ENCODE measurements at regions not wholly inside any gene's neighbourhood (a gene's known extent, or its start where the extent isn't known, plus 50 kb on each side); places are given as distances from the start of the nearest gene placed in this dataset.
A peak's percentile ranks its signal among the peaks of the same experiment; 100 is the strongest.

- DNase-seq (ENCODE audit: low read depth), result no peak
Observed at GRCh38 chr5:172569861-172570558, 71.1 kb upstream of the NEURL1B start.

DNA sequence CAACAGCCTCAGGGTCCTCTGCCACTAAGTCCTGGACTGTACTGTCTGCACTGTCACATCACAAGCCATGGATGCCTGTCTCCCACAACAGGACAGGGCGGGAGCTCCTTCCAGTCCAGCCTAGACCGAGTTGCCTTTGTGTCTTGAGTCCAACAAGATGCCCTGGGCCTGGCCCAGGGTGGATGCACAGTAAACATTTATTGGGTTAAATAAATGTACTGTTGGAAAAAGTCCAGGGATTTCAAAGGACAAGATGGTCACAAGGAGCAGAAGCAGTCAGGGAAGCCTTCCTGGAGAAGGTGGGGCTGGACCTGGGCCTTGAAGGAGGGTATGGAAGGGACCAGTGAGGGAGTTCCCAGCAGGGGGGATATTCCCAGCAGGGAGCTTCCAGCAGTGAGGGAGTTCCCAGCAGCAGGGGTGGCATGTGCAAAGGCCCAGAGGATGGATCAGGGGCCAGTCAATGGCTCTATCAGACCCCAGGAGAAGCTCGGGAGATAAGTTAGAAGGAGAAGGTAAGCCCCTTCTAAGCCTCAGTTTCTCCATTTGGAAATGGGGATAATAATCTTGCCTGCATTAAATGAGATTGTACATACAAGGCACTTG lies 72.7 kb upstream of the NEURL1B start:
- DNase-seq (ENCODE audit: low read depth), result no peak

DNA sequence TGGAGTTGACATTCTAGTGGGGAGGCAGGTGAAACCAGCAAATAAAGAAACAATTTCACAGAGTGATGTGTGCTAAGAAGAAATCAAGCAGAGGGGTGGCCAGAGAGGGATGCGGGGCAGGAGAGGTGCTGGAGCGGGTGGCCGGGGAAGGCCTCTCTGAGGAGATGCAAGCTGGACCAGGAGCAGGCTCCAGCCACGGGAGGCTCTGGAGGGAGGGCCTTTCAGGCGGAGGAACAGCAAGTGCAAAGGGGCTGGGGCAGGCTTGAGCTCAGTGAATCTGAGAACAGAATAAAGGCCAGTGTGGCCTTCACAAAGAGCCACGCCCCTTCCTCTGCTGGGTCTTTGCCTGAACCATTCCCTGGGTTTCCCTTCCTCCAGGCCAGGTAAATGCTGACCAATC lies 73.2 kb upstream of the NEURL1B start:
- no peak for DNase-seq (ENCODE audit: low read depth)

GRCh38 chr5:172567294-172567693 lies 73.8 kb upstream of the NEURL1B start:
- DNase-seq (ENCODE audit: low read depth), result no peak

DNA sequence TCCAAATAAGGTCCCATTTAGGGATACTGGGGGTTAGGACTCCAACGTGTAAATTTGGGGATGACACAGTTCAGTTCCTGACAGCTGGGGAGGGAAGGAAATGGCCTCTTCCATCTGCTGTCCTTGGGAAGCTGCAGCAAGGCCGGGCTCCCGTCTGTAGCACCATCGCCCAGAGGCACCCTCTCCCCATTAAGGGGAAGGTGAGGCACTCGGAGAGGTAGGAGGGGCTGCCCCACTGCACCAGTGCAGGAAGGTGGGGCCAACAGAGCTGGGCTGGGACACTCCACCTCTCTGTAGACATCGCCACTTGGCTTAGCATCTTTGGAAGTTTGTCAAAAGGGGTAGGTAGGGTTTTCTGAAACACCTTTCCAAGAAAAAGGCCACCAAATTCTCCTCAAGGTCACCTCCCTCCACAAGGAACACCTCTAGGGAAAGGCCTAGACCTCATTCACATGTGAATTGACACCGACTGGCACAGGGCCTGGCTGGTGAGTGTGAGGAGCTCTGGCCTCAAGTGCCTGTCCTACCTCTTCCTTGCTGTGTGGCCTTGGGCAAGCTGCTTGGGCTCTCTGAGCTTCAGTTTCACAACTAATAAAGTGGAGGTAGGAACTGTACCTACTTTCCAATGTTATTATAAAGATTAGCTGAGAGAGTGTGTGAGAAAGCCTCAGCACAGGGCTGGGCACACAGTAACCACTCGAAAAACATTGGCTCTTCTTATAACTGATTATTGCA lies 75.0 kb upstream of the NEURL1B start:
- DNase-seq (ENCODE audit: low read depth), result no peak

GRCh38 chr5:172565455-172565854 lies 75.6 kb upstream of the NEURL1B start:
- no peak for DNase-seq (ENCODE audit: low read depth)

DNA sequence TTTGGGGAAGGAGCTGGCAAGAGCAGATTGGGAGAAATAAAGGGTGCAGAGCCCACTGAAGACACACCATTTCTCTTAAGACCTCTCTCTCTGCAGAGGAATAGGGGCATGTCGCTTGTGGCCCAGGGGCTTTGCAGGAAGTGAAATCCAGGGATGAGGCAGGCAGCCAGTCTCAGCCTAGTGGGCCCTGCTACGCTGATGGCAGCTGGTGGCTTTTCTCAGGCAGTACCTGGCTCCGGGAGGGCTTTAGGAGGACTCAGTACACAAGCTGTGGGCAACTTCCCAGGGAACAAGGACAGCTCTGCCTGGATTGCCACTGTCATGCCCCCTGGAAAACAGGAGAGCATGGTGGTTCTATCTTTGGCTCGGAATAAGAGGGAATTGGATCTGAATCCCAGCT lies 76.2 kb upstream of the NEURL1B start:
- no peak for DNase-seq (ENCODE audit: low read depth)

DNA sequence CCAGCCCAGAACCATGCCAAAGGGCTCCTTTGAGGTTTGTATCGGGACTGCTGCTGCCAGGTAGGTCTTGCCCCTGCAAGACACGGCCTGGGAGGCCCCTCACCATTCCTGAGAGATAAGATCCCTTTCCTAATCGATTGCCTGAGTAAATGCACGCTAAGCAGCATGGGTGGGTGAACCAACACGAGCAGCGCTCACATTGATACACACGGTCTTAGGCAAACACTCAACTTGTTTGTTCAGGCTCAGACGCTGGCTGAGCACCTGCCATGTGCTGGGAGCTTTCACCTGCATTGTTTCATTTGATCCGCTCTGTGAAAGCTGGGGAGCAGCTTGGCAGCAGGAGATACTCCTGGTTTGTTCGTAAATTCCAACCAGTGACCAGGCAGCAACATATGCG lies 76.9 kb upstream of the NEURL1B start:
- DNase-seq (ENCODE audit: low read depth), result no peak

DNA sequence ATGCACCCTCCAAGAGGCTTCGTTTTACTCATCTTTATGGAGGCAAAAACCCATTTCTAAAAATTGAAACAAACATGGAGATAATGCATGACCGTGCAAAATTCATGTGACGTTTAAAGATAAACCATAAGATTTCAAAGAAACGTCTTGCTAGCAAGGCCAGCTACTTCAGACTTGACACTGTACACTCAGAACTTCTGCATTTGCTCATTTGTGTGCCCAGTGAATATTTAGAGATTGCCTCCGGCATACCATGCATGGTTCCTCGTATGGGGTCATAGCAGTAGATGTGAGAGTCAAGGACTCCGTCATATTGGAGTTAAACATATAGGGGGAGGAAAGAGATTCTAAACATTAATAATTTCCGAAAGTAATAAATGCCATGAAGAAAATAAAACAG lies 78.6 kb upstream of the NEURL1B start:
- DNase-seq (ENCODE audit: low read depth), result no peak

- DNase-seq (ENCODE audit: low read depth), result no peak
Observed at GRCh38 chr5:172561151-172561550, 79.9 kb upstream of the NEURL1B start.

DNA sequence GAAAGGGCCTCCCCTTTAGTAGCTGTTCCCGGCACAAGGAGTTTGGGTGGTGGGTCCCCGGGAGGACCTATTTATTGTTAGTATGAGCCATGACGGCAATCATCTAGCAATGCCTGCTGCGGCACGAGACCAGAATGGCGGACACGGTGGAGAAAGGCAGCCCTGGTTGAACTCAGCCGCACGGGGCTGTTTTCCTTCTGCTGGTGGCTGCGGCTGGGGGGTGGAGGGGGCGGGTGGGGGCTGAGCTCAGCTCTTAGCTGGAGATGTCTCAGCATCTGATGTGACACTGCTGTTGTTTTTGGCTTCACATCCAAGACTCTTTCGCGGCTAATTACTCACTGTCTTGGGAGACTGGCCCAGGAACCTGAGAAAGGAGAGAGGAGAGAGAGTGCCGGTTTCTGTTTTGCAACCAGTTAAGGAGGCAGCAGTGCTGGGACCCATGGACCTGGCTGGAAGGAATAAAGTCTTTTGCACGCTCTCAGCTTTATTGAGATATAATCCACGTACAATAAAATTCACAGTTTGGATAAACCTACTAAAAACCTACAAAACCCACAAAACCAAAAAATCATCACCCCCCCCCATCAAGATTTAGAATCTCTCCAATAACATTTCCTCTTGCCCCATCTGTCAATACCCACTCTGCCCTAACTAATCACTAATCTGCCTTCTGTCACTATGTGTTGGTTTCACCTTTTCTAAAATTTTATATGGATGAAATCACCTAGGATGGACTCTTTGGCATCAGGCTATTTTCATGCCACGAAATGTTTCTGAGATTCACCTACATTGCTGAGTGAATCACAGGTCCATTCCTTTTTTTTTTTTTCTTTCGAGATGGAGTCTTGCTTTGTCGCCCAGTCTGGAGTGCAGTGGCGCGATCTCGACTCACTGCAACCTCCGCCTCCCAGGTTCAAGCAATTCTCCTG lies 81.8 kb upstream of the NEURL1B start:
- DNase-seq (ENCODE audit: low read depth), result peak; percentile 91

GRCh38 chr5:172558076-172558976 lies 82.7 kb upstream of the NEURL1B start:
- no peak for DNase-seq (ENCODE audit: low read depth)

GRCh38 chr5:172556971-172557461 lies 84.0 kb upstream of the NEURL1B start:
- DNase-seq (ENCODE audit: low read depth), result no peak

GRCh38 chr5:172556262-172556661 lies 84.8 kb upstream of the NEURL1B start:
- DNase-seq (ENCODE audit: low read depth), result peak; percentile 23

DNA sequence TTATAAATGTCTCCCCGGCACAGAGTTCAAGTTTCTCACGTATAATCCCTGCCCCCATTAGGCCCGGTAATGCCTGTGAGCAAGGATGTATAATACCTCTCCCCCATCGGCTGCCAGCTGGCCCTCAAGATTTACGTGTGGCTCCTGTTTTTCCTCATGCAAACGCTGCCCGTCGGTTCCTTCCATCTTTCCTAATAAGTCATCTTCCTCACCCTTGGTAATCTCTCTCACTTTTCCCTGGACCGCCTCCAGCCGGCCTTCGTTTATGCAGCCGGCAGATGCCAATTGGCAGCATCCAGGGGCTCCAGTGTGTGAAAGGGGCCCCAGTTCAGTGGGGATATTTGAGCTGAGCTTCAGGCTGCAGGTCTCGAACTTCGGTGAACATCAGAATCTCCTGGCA lies 86.5 kb upstream of the NEURL1B start:
- DNase-seq (ENCODE audit: low read depth), result no peak

DNA sequence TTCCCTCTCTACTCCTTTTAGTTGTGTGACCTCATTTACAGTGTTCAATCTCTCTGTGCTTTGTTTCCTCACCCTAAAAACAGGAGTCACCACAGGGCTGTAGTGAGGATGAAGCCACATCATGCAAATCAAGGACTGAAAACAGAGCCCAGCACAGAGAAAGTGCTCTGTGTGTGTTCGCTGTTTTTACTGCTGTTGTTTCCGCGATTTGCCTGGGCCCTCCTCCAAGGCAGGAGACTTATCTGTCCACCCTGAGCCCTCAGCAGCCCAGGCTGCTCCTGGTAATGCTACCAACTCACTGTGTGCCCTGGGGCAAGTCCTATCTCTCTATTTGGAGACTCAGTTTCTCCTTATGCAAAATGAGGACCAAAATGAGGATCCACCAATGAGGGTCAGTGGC lies 87.2 kb upstream of the NEURL1B start:
- no peak for DNase-seq (ENCODE audit: low read depth)

DNA sequence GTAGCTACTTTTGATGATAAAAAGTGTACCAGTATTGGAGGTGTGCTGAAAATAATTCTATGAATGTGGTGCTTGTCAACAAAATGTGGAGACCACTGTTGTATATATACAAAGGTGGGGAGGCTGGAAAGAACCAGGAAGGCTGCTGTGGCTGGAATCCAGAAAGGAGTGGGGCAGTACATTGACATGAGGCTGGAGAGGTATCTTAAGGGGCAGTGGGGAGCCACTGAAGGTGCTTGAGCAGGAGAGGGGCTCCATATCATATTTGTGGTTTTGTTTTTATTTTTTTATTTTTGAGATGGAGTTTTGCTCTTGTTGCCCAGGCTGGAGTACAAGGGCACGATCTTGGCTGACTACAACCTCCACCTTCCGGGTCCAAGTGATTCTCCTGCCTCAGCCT lies 87.9 kb upstream of the NEURL1B start:
- no peak for DNase-seq (ENCODE audit: low read depth)

DNA sequence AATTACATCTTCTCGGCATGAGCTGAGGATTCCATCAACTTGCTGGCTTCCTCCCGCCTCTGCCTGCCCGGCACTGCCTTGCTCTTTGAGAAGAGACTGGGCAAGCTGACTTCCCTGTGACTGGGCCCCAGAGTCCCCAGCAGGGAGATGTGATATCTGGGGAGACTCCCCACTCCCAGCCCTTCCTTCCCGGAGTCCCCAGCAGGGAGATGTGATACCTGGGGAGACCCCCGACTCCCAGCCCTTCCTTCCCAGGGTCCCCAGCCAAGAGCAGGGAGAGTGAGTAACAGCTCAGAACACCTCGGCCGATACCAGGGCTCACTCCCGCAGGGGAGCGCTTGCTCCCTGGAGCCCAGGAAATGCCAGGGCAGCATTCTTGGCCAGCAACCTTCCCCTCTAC lies 90.1 kb upstream of the NEURL1B start:
- DNase-seq (ENCODE audit: low read depth), result no peak

- peak; percentile 40 for DNase-seq (ENCODE audit: low read depth)
Observed at GRCh38 chr5:172550096-172550765, 90.8 kb upstream of the NEURL1B start.

DNA sequence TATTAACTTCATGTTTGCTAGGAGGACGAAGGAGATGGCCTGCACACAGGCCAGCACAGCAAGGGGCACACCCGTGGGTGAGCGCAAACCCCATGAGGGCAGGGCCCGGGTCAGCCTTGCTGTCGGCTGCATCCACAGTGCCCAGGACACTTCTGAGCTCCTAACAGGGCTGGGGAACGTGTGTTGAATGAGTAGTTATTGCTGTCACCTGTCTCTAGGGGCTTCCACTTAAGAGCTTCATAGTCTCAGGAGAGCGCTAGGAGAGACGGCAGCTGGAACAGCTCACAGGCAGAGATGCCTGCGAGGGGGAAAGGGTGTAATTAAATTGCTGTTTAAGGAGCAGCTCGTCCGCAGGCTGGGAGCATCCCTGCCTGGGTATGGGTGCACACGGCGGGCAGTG lies 91.4 kb upstream of the NEURL1B start:
- no peak for DNase-seq (ENCODE audit: low read depth)

Data from Daoy (cell line).